CD4-positive, alpha-beta memory T cell (primary cell): ENCODE measurements at regions not wholly inside any gene's neighbourhood (a gene's known extent, or its start where the extent isn't known, plus 50 kb on each side); places are given as distances from the start of the nearest gene placed in this dataset.

Experiments
- CTCF ChIA-PET: fragments of 350-600 bp; sonication (Branson Sonifier 250); formaldehyde crosslinking; loops from one replicate; lab custom pipeline; 2021; ENCODE audit warnings: inconsistent platforms; ENCODE audit not compliant: partially characterized antibody; lab: Charles Lee
- POLR2A ChIA-PET: fragments of 350-600 bp; sonication (Branson Sonifier 250); formaldehyde crosslinking; loops from one replicate; lab custom pipeline; 2021; ENCODE audit not compliant: partially characterized antibody; lab: Charles Lee
- DNase-seq, 5 donors: peaks; one replicate each; pipeline versions ENCODE4 v3.0.0 to v3.0.0-alpha.2; 2020 to 2022; ENCODE audit warnings: mixed read lengths in 1 of 5
- H3K27ac ChIP-seq: one replicate; pipeline ENCODE4 v1.7.0; 2013; ENCODE audit warnings: low read depth, low read length
- H3K27me3 ChIP-seq: 2 replicates; pipeline ENCODE4 v1.7.0; 2013; ENCODE audit warnings: mild to moderate bottlenecking, low read length, moderate library complexity; ENCODE audit not compliant: insufficient read depth
- H3K36me3 ChIP-seq: 2 replicates; pipeline ENCODE4 v1.7.0; 2013; ENCODE audit warnings: mild to moderate bottlenecking, low read length, moderate library complexity; ENCODE audit not compliant: insufficient read depth
- H3K4me1 ChIP-seq: 2 replicates; pipeline ENCODE4 v1.7.0; 2013; ENCODE audit warnings: mild to moderate bottlenecking, low read length, moderate library complexity; ENCODE audit not compliant: insufficient read depth
- H3K4me3 ChIP-seq, 2 donors: one replicate each; pipeline ENCODE4 v1.7.0; 2013; ENCODE audit warnings: low read length in 2 of 2, mild to moderate bottlenecking in 1 of 2
- H3K9me3 ChIP-seq, 2 donors: one replicate each; pipeline ENCODE4 v1.7.0; 2013; ENCODE audit warnings: low read length in 2 of 2, control low read depth in 1 of 2; ENCODE audit not compliant: control insufficient read depth in 1 of 2
- H3K27ac Mint-ChIP-seq, 7 donors: one replicate each; pipeline ENCODE4 v1.8.0; 2020 to 2021; ENCODE audit warnings: mixed read lengths in 7 of 7, mild to moderate bottlenecking in 6 of 7, inconsistent platforms in 3 of 7, moderate library complexity in 3 of 7
- H3K27me3 Mint-ChIP-seq, 2 donors: one replicate each; pipeline ENCODE4 v1.8.0; 2020 to 2021; ENCODE audit warnings: mixed read lengths in 2 of 2
- H3K36me3 Mint-ChIP-seq, 2 donors: one replicate each; pipeline ENCODE4 v1.8.0; 2020 to 2021; ENCODE audit warnings: mixed read lengths in 2 of 2, inconsistent platforms in 1 of 2, mild to moderate bottlenecking in 1 of 2
- H3K4me1 Mint-ChIP-seq, 4 donors: one replicate each; pipeline ENCODE4 v1.8.0; 2020 to 2021; ENCODE audit warnings: mixed read lengths in 4 of 4, mild to moderate bottlenecking in 1 of 4
- H3K4me3 Mint-ChIP-seq, 8 donors: one replicate each; pipeline ENCODE4 v1.8.0; 2020 to 2021; ENCODE audit warnings: mixed read lengths in 8 of 8, mild to moderate bottlenecking in 7 of 8, moderate library complexity in 6 of 8, inconsistent platforms in 3 of 8
- H3K9me3 Mint-ChIP-seq, 8 donors: one replicate each; pipeline ENCODE4 v1.8.0; 2020 to 2021; ENCODE audit warnings: mixed read lengths in 8 of 8, mild to moderate bottlenecking in 5 of 8, inconsistent platforms in 3 of 8, moderate library complexity in 1 of 8
- intact Hi-C: fragments of 100-400 bp; cut with micrococcal nuclease; formaldehyde crosslinking; loops from one replicate; pipeline ENCODE4 v1.15.1; 2023

DNA sequence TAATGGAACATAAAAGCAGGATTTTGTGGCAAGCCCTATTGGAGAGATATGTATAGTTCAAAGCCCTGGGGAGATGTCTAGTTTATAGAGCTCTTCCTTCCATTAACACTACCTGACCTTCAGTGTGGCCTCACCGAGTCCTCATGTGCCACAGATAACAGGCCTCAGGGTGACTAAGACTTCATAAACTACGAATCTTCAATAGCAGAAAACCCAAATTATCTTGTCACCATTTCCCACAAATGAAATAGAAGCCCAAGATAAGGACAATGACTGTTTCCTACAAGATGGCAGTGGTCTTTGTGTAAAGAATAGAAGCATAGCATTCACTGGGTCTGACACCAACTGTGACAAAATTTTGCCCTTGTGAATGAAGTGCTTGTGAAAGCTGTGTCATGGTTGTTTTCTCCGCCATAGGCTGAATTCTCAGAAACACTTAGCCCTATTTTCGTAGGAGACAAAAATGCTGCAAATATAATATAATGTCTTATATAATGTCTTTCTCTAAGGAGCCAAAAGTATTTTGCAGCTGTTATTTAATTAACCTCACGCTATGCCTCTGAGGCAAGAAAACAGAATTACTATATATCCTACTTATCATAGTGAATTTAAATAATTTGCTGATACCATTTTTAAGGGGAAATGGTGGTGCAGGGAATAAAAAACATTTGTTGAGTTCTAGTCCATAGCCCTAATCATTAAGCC is 136.7 kb upstream of the CWC22 start:
- Mint-ChIP-seq H3K27me3 (peaks cover 1 to 4% of the 10 kb centered on the region in 2 donors), H3K4me1 (no peaks in the 10 kb centered on the region), H3K36me3 (no peaks in the 10 kb centered on the region), H3K4me3 (no peak overlapping the region), H3K27ac (no peak overlapping the region), H3K9me3 (no peaks in the 10 kb centered on the region)
- Histone ChIP-seq H3K9me3 (no peaks in the 10 kb centered on the region), H3K4me3 (no peak overlapping the region), H3K27ac (no peak overlapping the region), H3K36me3 (no peaks in the 10 kb centered on the region), H3K4me1 (no peaks in the 10 kb centered on the region), H3K27me3 (no peaks in the 10 kb centered on the region)
- CTCF ChIA-PET = no interaction called here
- POLR2A ChIA-PET = no interaction called here
- intact Hi-C loops = no loop called here
- no peak for DNase-seq

DNA sequence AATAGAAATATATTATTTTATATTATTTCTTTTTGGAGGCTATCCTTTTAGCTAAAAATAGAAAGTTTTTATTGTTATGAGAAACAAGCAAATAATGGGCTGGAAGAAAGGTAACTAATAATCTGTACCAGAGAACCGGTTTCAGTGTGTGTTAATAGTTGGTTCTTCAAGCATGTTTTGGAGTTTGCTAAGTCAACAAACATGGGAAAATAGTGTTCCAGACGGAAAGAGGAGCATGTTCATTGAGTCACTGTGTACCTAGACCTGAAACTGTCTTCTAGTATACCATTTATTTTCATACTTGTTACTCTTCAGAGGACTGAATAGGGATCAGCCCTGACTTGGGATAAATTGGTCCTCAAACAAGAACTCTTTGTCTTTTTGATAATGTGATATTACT is 134.5 kb upstream of the CWC22 start:
- H3K27ac Mint-ChIP-seq = no peak overlapping the region
- Histone ChIP-seq H3K9me3 (no peaks in the 10 kb centered on the region), H3K27ac (no peak overlapping the region), H3K36me3 (no peaks in the 10 kb centered on the region), H3K27me3 (no peaks in the 10 kb centered on the region), H3K4me3 (no peak overlapping the region), H3K4me1 (no peaks in the 10 kb centered on the region)
- intact Hi-C loops = no loop called here
- H3K4me3 Mint-ChIP-seq = no peak overlapping the region
- ChIA-PET POLR2A (no interaction called here), CTCF (no interaction called here)
- no peaks in the 10 kb centered on the region for H3K36me3 Mint-ChIP-seq
- H3K9me3 Mint-ChIP-seq = no peaks in the 10 kb centered on the region
- H3K4me1 Mint-ChIP-seq = no peaks in the 10 kb centered on the region
- DNase-seq = no peak
- peaks cover 4% of the 10 kb centered on the region in 2 donors for H3K27me3 Mint-ChIP-seq

DNA sequence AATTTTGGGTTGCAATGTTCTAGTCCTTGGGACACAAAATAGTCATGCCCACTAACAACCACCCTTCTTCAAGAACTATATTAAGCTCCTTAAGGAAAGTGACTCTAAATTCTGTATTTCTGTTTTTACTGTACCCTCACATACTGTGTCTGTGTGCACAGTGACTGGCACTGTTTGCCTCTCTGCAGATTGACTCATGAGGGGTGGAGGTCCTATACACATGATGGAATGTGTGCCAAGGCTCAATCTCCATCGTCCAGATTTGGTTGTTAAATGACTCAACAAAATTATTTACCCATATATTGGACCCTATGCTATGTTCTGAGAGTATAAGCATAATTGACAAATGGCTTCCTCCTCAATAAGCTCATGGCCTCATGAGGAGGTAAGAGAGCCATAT is 126.6 kb upstream of the CWC22 start:
- Mint-ChIP-seq H3K4me3 (no peak overlapping the region), H3K4me1 (no peaks in the 10 kb centered on the region), H3K36me3 (no peaks in the 10 kb centered on the region), H3K9me3 (peaks cover 0 to 1% (median 0%) of the 10 kb centered on the region in 8 donors), H3K27me3 (peaks cover 8 to 9% of the 10 kb centered on the region in 2 donors), H3K27ac (no peak overlapping the region)
- no peaks in the 10 kb centered on the region for H3K4me1 ChIP-seq
- H3K9me3 ChIP-seq = no peaks in the 10 kb centered on the region
- no peak for DNase-seq
- H3K27ac ChIP-seq = no peak overlapping the region
- H3K36me3 ChIP-seq = no peaks in the 10 kb centered on the region
- ChIA-PET POLR2A (no interaction called here), CTCF (interaction anchor here (1.3 kb wide), 1 partner anchor 8 kb away, joined by 4 read pairs; no protein-coding TSS in a partner anchor)
- H3K4me3 ChIP-seq = no peak overlapping the region
- no peaks in the 10 kb centered on the region for H3K27me3 ChIP-seq
- intact Hi-C loops = no loop called here

DNA sequence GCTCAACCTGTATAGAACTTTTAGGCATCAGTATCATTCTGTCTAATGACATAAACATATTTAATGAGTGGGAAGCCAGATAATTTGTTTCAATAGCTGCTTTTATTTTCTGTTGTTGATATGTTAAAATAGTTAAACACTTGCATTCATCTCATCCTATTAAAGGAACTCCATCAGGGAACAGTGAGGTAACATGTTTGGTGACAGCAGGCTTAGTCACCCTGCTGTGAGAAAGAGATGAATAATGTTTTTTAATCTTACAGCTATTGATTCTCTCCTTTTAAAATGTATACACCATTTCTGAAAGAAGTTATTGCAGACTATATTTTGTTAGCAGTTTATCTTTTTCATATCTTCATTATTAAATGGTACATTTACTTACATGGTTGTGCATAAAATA is 123.3 kb upstream of the CWC22 start:
- CTCF ChIA-PET = interaction anchor here (1.4 kb wide), 1 partner anchor 928 kb away, joined by 3 read pairs; no protein-coding TSS in a partner anchor
- intact Hi-C loops = no loop called here
- peaks cover 0 to 5% (median 2%) of the 10 kb centered on the region in 4 donors for H3K4me1 Mint-ChIP-seq

GRCh38 chr2:180128861-180129260 is 121.8 kb upstream of the CWC22 start:
- peaks cover 4 to 9% of the 10 kb centered on the region in 2 donors for H3K27me3 Mint-ChIP-seq
- Histone ChIP-seq H3K4me3 (no peak overlapping the region), H3K27me3 (no peaks in the 10 kb centered on the region), H3K27ac (no peak overlapping the region), H3K4me1 (no peaks in the 10 kb centered on the region), H3K9me3 (no peaks in the 10 kb centered on the region), H3K36me3 (no peaks in the 10 kb centered on the region)
- ChIA-PET CTCF (no interaction called here), POLR2A (no interaction called here)
- H3K36me3 Mint-ChIP-seq = no peaks in the 10 kb centered on the region
- H3K9me3 Mint-ChIP-seq = peaks cover 0 to 1% (median 0%) of the 10 kb centered on the region in 8 donors
- no peak for DNase-seq
- H3K4me3 Mint-ChIP-seq = no peak overlapping the region
- H3K27ac Mint-ChIP-seq = no peak overlapping the region
- peaks cover 0 to 7% (median 4%) of the 10 kb centered on the region in 4 donors for H3K4me1 Mint-ChIP-seq
- intact Hi-C loops = no loop called here

More for the DNA sequence above, 123.3 kb upstream of the CWC22 start:
- POLR2A ChIA-PET = no interaction called here
- Histone ChIP-seq H3K36me3 (no peaks in the 10 kb centered on the region), H3K9me3 (no peaks in the 10 kb centered on the region), H3K4me1 (no peaks in the 10 kb centered on the region), H3K4me3 (no peak overlapping the region), H3K27me3 (no peaks in the 10 kb centered on the region), H3K27ac (no peak overlapping the region)
- no peak for DNase-seq
- H3K27ac Mint-ChIP-seq = no peak overlapping the region
- H3K27me3 Mint-ChIP-seq = peaks cover 7 to 11% of the 10 kb centered on the region in 2 donors
- peaks cover 0 to 1% (median 0%) of the 10 kb centered on the region in 8 donors for H3K9me3 Mint-ChIP-seq
- no peak overlapping the region for H3K4me3 Mint-ChIP-seq
- H3K36me3 Mint-ChIP-seq = no peaks in the 10 kb centered on the region

GRCh38 chr2:180125245-180125962 is 118.3 kb upstream of the CWC22 start:
- no peak overlapping the region for H3K4me3 ChIP-seq
- peaks cover 0 to 7% of the 10 kb centered on the region in 2 donors for H3K27me3 Mint-ChIP-seq
- H3K9me3 Mint-ChIP-seq = no peaks in the 10 kb centered on the region
- no peaks in the 10 kb centered on the region for H3K9me3 ChIP-seq
- no peaks in the 10 kb centered on the region for H3K36me3 ChIP-seq
- peak; percentile 28 to 44 (median 38) for DNase-seq
- CTCF ChIA-PET = interaction anchor here (0.6 to 6.4 kb wide), 12 partner anchors 9 to 1591 kb away, joined by 3 to 95 read pairs (median 4); partner anchors contain the start of gene UBE2E3
- H3K36me3 Mint-ChIP-seq = no peaks in the 10 kb centered on the region
- intact Hi-C loops = loop anchor here (1.0 kb wide), 1 partner anchor 858 kb away; no protein-coding TSS in a partner anchor
- POLR2A ChIA-PET = no interaction called here
- no peaks in the 10 kb centered on the region for H3K27me3 ChIP-seq
- H3K4me1 ChIP-seq = no peaks in the 10 kb centered on the region
- peak overlapping the region in 1 of 8 donors; percentile 29 for H3K4me3 Mint-ChIP-seq
- no peak overlapping the region for H3K27ac Mint-ChIP-seq
- no peak overlapping the region for H3K27ac ChIP-seq
- H3K4me1 Mint-ChIP-seq = peaks cover 0 to 7% (median 4%) of the 10 kb centered on the region in 4 donors
